ENCODE measurements at regions not wholly inside any gene's neighbourhood (a gene's known extent, or its start where the extent isn't known, plus 50 kb on each side); places are given as distances from the start of the nearest gene placed in this dataset.

DNA sequence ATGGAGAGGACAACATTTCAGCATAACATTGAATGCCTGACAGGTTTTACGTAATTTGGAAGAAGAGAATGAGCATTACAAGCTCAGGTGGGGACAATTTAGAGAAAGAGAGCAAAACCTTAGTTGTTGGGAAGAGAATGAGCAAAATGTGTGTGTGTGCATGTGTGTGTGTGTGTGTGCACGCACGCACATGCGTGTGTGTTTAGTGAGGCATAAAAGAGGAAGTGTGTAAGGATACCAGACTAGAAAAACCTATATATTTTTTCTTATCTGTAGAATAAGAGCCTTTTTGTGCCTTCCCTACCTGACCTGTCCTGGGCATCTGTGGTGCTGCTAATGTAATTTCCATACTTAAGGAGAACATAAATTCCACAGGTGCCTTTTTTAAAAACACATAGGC is 99.0 kb upstream of the PLXNA2 start:
- Histone ChIP-seq H3K27me3 (ENCODE audit: control insufficient read depth in 1 of 2, insufficient read depth in 2 of 2, low read length in 2 of 2) (peaks cover 0 to 10% of the 10 kb centered on the region in 2 experiments), H3K4me3 (ENCODE audit: low read length) (no peak overlapping the region), H3K36me3 (ENCODE audit: insufficient read depth, low read length) (no peaks in the 10 kb centered on the region), H3K4me1 (ENCODE audit: insufficient read depth, low read length) (no peaks in the 10 kb centered on the region), H3K27ac (ENCODE audit: low read depth in 1 of 2, low read length in 2 of 2) (no peak overlapping the region), H3K9me3 (ENCODE audit: control insufficient read depth in 1 of 2, insufficient read depth in 1 of 2, low read length in 2 of 2) (no peaks in the 10 kb centered on the region)
- no peak overlapping the region for H3K27ac Mint-ChIP-seq
- H3K9me3 Mint-ChIP-seq = no peaks in the 10 kb centered on the region
- peaks cover 10% of the 10 kb centered on the region for H3K27me3 Mint-ChIP-seq
- H3K4me3 Mint-ChIP-seq = no peak overlapping the region
- CTCF ChIA-PET = no interaction called here
- no peaks in the 10 kb centered on the region for H3K36me3 Mint-ChIP-seq (ENCODE audit: low read depth)
- no peak for ATAC-seq (ENCODE audit: poor library complexity)
- TF ChIP-seq, protein P1, sequence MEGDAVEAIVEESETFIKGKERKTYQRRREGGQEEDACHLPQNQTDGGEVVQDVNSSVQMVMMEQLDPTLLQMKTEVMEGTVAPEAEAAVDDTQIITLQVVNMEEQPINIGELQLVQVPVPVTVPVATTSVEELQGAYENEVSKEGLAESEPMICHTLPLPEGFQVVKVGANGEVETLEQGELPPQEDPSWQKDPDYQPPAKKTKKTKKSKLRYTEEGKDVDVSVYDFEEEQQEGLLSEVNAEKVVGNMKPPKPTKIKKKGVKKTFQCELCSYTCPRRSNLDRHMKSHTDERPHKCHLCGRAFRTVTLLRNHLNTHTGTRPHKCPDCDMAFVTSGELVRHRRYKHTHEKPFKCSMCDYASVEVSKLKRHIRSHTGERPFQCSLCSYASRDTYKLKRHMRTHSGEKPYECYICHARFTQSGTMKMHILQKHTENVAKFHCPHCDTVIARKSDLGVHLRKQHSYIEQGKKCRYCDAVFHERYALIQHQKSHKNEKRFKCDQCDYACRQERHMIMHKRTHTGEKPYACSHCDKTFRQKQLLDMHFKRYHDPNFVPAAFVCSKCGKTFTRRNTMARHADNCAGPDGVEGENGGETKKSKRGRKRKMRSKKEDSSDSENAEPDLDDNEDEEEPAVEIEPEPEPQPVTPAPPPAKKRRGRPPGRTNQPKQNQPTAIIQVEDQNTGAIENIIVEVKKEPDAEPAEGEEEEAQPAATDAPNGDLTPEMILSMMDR (IDR thresholded peaks at IDR 0.05) = no peak
- POLR2A ChIA-PET = no interaction called here
- H3K4me1 Mint-ChIP-seq (ENCODE audit: low read depth) = no peaks in the 10 kb centered on the region
- no peak for DNase-seq
- intact Hi-C loops (cut with DNase I, micrococcal nuclease) = no loop called here

GRCh38 chr1:208344202-208344857 is 100.1 kb upstream of the PLXNA2 start:
- Mint-ChIP-seq H3K36me3 (ENCODE audit: low read depth) (no peaks in the 10 kb centered on the region), H3K4me1 (ENCODE audit: low read depth) (no peaks in the 10 kb centered on the region), H3K9me3 (no peaks in the 10 kb centered on the region), H3K27ac (no peak overlapping the region), H3K27me3 (no peaks in the 10 kb centered on the region), H3K4me3 (no peak overlapping the region)
- CTCF ChIA-PET = no interaction called here
- Histone ChIP-seq H3K4me3 (ENCODE audit: low read length) (no peak overlapping the region), H3K4me1 (ENCODE audit: insufficient read depth, low read length) (no peaks in the 10 kb centered on the region), H3K9me3 (ENCODE audit: control insufficient read depth in 1 of 2, insufficient read depth in 1 of 2, low read length in 2 of 2) (no peaks in the 10 kb centered on the region), H3K27me3 (ENCODE audit: control insufficient read depth in 1 of 2, insufficient read depth in 2 of 2, low read length in 2 of 2) (peaks cover 4 to 10% of the 10 kb centered on the region in 2 experiments), H3K36me3 (ENCODE audit: insufficient read depth, low read length) (no peaks in the 10 kb centered on the region), H3K27ac (ENCODE audit: low read depth in 1 of 2, low read length in 2 of 2) (no peak overlapping the region)
- TF ChIP-seq, protein P1 (IDR thresholded peaks at IDR 0.05) = no peak
- DNase-seq (no peak), ATAC-seq (ENCODE audit: poor library complexity) (no peak)
- POLR2A ChIA-PET = no interaction called here
- intact Hi-C loops (cut with DNase I, micrococcal nuclease) = no loop called here

DNA sequence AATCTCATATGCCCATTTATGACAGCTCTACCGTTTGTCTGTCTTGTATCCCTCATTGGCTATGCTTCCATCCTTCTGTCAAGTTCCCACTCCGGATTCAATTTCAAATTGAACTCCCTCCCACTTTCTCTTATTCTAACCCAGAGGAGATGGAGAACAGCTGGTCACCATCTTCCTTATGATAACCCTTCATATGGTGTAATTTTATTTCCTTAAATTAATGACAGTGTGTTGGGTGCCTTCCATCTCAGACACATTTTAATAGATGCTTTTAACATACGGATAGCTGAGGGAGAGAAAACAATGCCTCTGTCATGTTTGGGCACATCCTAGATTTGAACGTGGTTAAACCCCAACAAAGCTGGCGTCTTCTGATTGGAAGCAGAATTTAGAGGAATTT is 103.0 kb upstream of the PLXNA2 start:
- CTCF ChIA-PET = no interaction called here
- Histone ChIP-seq H3K27me3 (ENCODE audit: control insufficient read depth in 1 of 2, insufficient read depth in 2 of 2, low read length in 2 of 2) (peaks cover 4 to 10% of the 10 kb centered on the region in 2 experiments), H3K36me3 (ENCODE audit: insufficient read depth, low read length) (no peaks in the 10 kb centered on the region), H3K9me3 (ENCODE audit: control insufficient read depth in 1 of 2, insufficient read depth in 1 of 2, low read length in 2 of 2) (no peaks in the 10 kb centered on the region), H3K4me3 (ENCODE audit: low read length) (no peak overlapping the region), H3K4me1 (ENCODE audit: insufficient read depth, low read length) (no peaks in the 10 kb centered on the region), H3K27ac (ENCODE audit: low read depth in 1 of 2, low read length in 2 of 2) (no peak overlapping the region)
- Mint-ChIP-seq H3K27ac (no peak overlapping the region), H3K4me1 (ENCODE audit: low read depth) (no peaks in the 10 kb centered on the region), H3K36me3 (ENCODE audit: low read depth) (no peaks in the 10 kb centered on the region), H3K27me3 (no peaks in the 10 kb centered on the region), H3K9me3 (no peaks in the 10 kb centered on the region), H3K4me3 (no peak overlapping the region)
- no peak for ATAC-seq (ENCODE audit: poor library complexity)
- DNase-seq = no peak
- POLR2A ChIA-PET = no interaction called here
- intact Hi-C loops (cut with DNase I, micrococcal nuclease) = no loop called here
- TF ChIP-seq, protein P1 (IDR thresholded peaks at IDR 0.05) = no peak
